ENCODE measurements at regions not wholly inside any gene's neighbourhood (a gene's known extent, or its start where the extent isn't known, plus 50 kb on each side); places are given as distances from the start of the nearest gene placed in this dataset.

DNA sequence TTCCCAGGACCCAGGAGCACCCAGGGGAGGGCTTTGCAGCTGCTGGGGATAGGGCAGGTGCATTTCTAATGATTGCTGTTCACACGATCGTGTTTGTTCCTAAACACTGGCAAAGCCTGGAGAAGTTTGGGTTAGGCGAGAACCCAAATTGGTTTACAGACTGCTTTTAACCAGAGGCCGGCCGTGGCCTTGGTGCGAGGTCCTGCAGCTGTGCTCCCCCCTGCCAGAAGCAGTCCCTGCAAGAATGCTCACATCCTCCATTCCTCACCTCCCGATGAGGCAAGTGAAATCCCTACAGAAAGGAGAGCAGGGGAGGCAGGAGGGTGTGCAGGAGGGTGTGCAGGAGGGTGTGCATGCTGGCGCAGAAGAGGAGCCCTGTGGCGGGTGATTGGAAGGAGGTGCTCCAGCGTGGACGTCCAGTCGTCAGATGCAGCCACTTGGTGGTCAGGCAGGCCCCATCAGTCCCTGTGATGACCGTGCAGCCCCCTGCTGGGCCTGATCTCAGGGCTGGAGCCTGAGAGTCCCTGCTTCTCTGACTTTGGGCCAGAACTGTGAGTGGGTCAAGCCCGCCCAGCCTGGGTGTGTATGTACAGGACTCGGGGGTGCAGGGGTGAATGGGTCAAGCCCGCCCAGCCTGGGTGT is 55.7 kb upstream of the FRMD1 start:
- DNase-seq (ENCODE audit: low spot score), result no peak

DNA sequence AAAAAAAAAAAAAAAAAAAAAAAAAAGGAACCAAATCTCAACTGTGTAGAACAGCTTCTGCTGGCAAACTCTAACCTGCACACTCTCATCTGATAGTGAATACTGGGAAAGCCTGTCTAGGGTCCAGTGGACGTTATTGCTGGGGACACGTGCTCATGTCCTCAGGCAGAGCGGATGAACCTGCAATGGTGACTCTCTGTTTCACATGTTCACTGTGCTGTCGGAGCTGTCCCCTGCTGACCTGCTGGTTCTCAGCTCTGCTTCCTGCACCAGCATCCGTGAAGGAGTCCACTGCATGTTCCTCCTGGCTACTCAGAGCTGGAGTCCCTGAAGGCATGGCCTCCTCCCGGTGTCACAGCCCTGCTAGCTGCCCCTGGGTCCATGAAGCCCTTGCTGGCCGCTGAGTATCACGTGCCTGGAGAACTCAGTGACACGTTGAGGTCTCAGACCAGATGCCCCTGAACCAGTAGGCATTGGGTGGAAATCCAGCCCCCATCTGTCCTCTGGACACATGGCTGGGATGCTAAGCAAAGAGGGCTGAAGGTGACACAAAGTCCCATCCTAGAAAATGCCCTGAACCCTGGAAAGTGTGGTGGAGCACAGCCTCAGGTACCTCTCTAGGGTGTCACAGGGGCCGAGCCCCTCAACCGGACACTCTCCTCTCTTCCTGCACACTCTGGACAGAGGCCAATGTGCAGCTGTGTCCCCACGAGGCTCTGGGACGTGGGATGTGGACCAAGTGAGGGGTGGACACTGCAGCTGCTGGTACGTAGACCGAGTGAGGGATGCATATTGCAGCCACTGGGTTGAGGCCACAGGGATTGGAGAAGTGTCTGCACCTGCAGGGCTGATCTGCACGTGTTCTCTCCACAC is 54.9 kb upstream of the FRMD1 start:
- DNase-seq (ENCODE audit: low spot score), result no peak

DNA sequence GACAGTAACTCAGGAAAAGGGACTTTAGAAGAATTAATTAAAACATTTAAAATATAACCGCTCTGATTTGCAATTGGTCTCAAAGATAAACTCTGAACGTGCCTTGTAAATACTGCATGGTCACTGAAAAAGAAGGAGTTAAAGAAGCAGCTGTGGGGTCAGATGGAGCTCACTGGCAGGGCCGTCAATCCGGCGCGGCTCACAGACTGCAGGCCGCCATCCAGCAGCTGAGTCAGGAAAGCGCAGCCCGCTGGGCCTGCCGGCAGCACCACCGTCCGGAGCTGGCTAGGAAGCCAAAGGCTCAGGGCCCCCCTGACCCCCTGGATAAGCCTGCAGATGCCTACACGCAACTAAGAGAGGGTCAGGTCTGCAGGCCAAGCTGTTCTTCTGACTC is 54.2 kb upstream of the FRMD1 start:
- DNase-seq (ENCODE audit: low spot score), result no peak

DNA sequence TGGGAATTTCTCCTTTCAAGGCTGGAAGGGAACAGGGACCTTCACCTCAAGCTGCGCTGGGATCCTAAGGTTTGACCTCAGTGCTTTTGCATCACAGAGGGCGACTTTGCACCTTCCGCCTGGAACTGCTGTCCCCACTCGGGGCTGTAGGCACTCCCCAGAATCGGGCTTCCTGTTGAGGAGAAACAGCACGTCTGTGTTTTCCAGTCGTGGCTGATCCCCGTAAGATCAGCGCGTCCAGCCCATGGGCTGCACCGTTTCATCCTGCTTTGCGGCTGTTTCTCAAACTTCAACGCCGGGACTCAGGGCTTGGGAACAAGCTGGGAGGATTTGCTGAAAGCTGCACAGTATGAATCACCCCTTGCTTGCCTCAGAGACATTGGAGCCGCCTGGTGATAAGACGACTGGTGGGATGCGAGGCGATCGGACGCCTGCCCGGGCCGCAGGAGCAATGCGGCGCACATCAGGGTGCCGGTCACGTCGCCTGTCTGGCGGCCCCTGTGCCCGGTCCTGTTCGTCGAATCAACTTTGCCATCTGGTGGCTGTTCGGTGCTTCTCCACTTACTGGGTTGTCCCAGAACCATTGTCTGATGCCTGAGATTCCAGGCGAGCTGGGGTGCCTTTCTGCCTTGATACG is 53.6 kb upstream of the FRMD1 start:
- DNase-seq (ENCODE audit: low spot score), result no peak

GRCh38 chr6:168131464-168132415 is 52.7 kb upstream of the FRMD1 start:
- DNase-seq (ENCODE audit: low spot score), result no peak

GRCh38 chr6:168130697-168131371 is 51.8 kb upstream of the FRMD1 start:
- peak; percentile 48 for DNase-seq (ENCODE audit: low spot score)

DNA sequence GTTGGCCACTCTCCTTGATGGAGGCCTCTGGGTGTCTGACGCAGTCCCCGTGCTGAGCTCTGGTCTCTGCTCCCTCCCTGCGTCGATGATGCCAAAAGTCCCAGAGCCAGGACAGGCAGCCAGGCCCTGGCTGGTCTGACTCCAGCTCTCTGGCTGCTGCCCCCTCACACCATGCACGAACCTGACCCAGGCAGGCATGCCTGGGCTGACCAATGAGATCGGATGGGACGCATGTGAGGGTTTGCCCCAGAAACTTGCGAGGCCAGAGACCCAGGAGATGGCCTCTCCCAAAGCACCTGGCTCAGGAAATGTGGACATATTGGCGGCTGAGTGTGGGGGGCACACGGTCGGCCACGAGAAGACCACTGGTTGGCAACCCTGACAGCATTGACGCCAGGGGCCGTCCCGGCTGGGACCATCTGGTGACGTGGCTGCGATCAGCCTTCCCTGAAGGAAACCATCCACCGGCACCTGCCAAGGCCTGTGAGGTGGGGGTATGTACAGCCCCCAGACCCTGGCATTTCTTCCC is 51.2 kb upstream of the FRMD1 start:
- no peak for DNase-seq (ENCODE audit: low spot score)

GRCh38 chr6:168129292-168130167 is 50.5 kb upstream of the FRMD1 start:
- no peak for DNase-seq (ENCODE audit: low spot score)

- no peak for DNase-seq (ENCODE audit: low spot score)
Observed at GRCh38 chr6:168128631-168129291, 49.7 kb upstream of the FRMD1 start.
